HL-60 (cell line): ENCODE measurements at regions not wholly inside any gene's neighbourhood (a gene's known extent, or its start where the extent isn't known, plus 50 kb on each side); places are given as distances from the start of the nearest gene placed in this dataset.

ENCODE experiments used
- DNase-seq, 2 experiments: peaks; one replicate each; pipeline ENCODE4 v3.0.0-alpha.2; 2010 to 2020; ENCODE audit warnings: low read depth in 1 of 2, low spot score in 1 of 2
- H3K27ac ChIP-seq: fragments of 250-450 bp; sonication (Bioruptor Pico); replicated peaks from 2 replicates; pipeline ENCODE4 v1.5.1; 2020; ENCODE audit warnings: mild to moderate bottlenecking, moderate library complexity
- H3K27me3 ChIP-seq: fragments of 250-450 bp; sonication (Bioruptor Pico); 2 replicates; pipeline ENCODE4 v1.5.1; 2021; ENCODE audit warnings: mild to moderate bottlenecking, moderate library complexity; ENCODE audit not compliant: insufficient read depth, poor library complexity, severe bottlenecking
- H3K4me3 ChIP-seq: replicated peaks from 2 replicates; pipeline ENCODE4 v1.5.1; 2011; ENCODE audit warnings: mild to moderate bottlenecking, control low read depth, low read length; ENCODE audit not compliant: insufficient read depth
- CTCF ChIP-seq: IDR thresholded peaks from one replicate; pipeline ENCODE4 v1.5.1; 2011; ENCODE audit warnings: low read length, control low read depth, inconsistent platforms; ENCODE audit not compliant: insufficient read depth
- GABPA ChIP-seq: IDR thresholded peaks from 2 replicates; pipeline ENCODE4 v1.6.1; 2012; ENCODE audit warnings: low read depth
- POLR2AphosphoS5 ChIP-seq: IDR thresholded peaks from 2 replicates; pipeline ENCODE4 v1.6.1; 2012; ENCODE audit warnings: low read depth
- SPI1 ChIP-seq: IDR thresholded peaks from 2 replicates; pipeline ENCODE4 v1.6.1; 2012; ENCODE audit warnings: low read depth, mild to moderate bottlenecking, borderline replicate concordance
- TF ChIP-seq, protein P1 (sequence below): IDR thresholded peaks from 2 replicates; pipeline ENCODE4 v1.6.1; 2012; ENCODE audit warnings: low read depth; ENCODE audit not compliant: insufficient replicate concordance

DNA sequence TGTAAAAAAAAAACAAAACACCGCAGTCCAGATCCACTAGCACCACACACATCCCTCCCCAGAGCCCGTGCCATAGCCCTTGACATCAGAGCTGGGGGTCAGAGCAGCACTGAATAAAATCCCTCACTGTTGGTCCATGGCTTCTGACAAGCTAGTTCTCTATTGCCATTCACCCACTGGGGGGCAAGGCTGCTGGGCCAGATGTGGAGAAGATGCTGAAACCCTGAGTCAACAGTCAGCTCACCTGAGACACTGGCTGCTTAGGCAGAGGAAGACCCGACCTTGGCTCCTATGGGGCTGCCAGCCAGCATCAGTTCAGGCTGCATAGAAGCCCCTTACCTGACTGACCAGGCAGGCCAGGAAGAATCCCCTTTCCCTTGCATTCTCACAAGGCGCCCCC lies 228.2 kb downstream of the SOX9 start:
- Histone ChIP-seq H3K27me3 (no peaks in the 10 kb centered on the region), H3K27ac (no peak overlapping the region), H3K4me3 (no peak overlapping the region)
- TF ChIP-seq, protein P1, sequence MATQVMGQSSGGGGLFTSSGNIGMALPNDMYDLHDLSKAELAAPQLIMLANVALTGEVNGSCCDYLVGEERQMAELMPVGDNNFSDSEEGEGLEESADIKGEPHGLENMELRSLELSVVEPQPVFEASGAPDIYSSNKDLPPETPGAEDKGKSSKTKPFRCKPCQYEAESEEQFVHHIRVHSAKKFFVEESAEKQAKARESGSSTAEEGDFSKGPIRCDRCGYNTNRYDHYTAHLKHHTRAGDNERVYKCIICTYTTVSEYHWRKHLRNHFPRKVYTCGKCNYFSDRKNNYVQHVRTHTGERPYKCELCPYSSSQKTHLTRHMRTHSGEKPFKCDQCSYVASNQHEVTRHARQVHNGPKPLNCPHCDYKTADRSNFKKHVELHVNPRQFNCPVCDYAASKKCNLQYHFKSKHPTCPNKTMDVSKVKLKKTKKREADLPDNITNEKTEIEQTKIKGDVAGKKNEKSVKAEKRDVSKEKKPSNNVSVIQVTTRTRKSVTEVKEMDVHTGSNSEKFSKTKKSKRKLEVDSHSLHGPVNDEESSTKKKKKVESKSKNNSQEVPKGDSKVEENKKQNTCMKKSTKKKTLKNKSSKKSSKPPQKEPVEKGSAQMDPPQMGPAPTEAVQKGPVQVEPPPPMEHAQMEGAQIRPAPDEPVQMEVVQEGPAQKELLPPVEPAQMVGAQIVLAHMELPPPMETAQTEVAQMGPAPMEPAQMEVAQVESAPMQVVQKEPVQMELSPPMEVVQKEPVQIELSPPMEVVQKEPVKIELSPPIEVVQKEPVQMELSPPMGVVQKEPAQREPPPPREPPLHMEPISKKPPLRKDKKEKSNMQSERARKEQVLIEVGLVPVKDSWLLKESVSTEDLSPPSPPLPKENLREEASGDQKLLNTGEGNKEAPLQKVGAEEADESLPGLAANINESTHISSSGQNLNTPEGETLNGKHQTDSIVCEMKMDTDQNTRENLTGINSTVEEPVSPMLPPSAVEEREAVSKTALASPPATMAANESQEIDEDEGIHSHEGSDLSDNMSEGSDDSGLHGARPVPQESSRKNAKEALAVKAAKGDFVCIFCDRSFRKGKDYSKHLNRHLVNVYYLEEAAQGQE = no peak
- TF ChIP-seq SPI1 = no peak
- TF ChIP-seq POLR2AphosphoS5 = no peak
- no peak for TF ChIP-seq CTCF
- no peak for TF ChIP-seq GABPA
- DNase-seq = no peak

- TF ChIP-seq, protein P1 = no peak
- H3K4me3 ChIP-seq = no peak overlapping the region
- H3K27me3 ChIP-seq = no peaks in the 10 kb centered on the region
- H3K27ac ChIP-seq = no peak overlapping the region
- DNase-seq = no peak
These were observed 228.7 kb downstream of the SOX9 start for GRCh38 chr17:72349491-72349995.

GRCh38 chr17:72350073-72350472 lies 229.3 kb downstream of the SOX9 start:
- no peak for DNase-seq
- Histone ChIP-seq H3K4me3 (no peak overlapping the region), H3K27me3 (no peaks in the 10 kb centered on the region), H3K27ac (no peak overlapping the region)
- TF ChIP-seq, protein P1 = no peak
- TF ChIP-seq GABPA (no peak), POLR2AphosphoS5 (no peak), SPI1 (no peak), CTCF (no peak)

DNA sequence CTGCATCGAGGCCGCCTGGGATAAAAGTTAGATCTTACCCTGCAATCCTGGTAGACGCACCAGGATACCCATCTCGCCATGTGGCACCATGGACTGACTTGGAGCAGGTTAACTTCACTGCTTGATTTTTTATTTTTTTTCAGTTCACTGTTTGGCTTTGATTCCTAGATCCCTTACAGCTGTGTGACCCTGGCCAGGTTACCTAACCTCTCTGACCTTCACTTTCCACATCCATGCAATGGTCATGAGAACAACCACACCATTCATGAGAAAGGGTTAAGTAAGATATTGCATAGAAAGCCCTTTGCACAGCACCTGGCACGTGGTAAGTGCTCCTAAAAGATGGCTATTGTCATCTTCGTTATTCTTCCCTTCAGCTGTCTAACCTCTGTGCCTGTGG lies 230.5 kb downstream of the SOX9 start:
- DNase-seq = no peak
- no peaks in the 10 kb centered on the region for H3K27me3 ChIP-seq
- TF ChIP-seq POLR2AphosphoS5 (no peak), CTCF (no peak), SPI1 (no peak), GABPA (no peak)
- TF ChIP-seq, protein P1 = no peak
- no peak overlapping the region for H3K27ac ChIP-seq
- no peak overlapping the region for H3K4me3 ChIP-seq
